Endothelial cell (in vitro differentiated cells): ENCODE measurements at regions not wholly inside any gene's neighbourhood (a gene's known extent, or its start where the extent isn't known, plus 50 kb on each side); places are given as distances from the start of the nearest gene placed in this dataset.

ENCODE experiments used
- DNase-seq: peaks from one replicate; pipeline ENCODE4 v3.0.0; 2021; ENCODE audit warnings: low spot score
- H3K27ac Mint-ChIP-seq: one replicate; pipeline ENCODE4 v1.8.0; 2021; ENCODE audit warnings: mixed read lengths, inconsistent platforms; ENCODE audit not compliant: unreplicated experiment
- H3K27me3 Mint-ChIP-seq: one replicate; pipeline ENCODE4 v1.8.0; 2021; ENCODE audit warnings: mild to moderate bottlenecking, moderate library complexity, mixed read lengths, inconsistent platforms; ENCODE audit not compliant: unreplicated experiment
- H3K36me3 Mint-ChIP-seq: one replicate; pipeline ENCODE4 v1.8.0; 2021; ENCODE audit warnings: mild to moderate bottlenecking, low read depth, mixed read lengths, inconsistent platforms; ENCODE audit not compliant: unreplicated experiment
- H3K4me1 Mint-ChIP-seq: one replicate; pipeline ENCODE4 v1.8.0; 2021; ENCODE audit warnings: mild to moderate bottlenecking, mixed read lengths, inconsistent platforms; ENCODE audit not compliant: unreplicated experiment
- H3K4me3 Mint-ChIP-seq: one replicate; pipeline ENCODE4 v1.8.0; 2021; ENCODE audit warnings: mild to moderate bottlenecking, mixed read lengths, inconsistent platforms; ENCODE audit not compliant: unreplicated experiment
- H3K9me3 Mint-ChIP-seq: one replicate; pipeline ENCODE4 v1.8.0; 2021; ENCODE audit warnings: mixed read lengths, inconsistent platforms; ENCODE audit not compliant: unreplicated experiment
- CTCF ChIP-seq: fragments of 200-600 bp; sonication (generic); IDR thresholded peaks from one replicate; pipeline ENCODE4 v1.5.0; 2021; ENCODE audit warnings: antibody characterized with exemption; ENCODE audit not compliant: unreplicated experiment

- no peaks in the 10 kb centered on the region for H3K4me1 Mint-ChIP-seq
- no peaks in the 10 kb centered on the region for H3K27me3 Mint-ChIP-seq
- no peak for DNase-seq
- no peak for TF ChIP-seq CTCF
- H3K27ac Mint-ChIP-seq, result no peak overlapping the region
- no peak overlapping the region for H3K4me3 Mint-ChIP-seq
- H3K9me3 Mint-ChIP-seq, result no peaks in the 10 kb centered on the region
- H3K36me3 Mint-ChIP-seq, result no peaks in the 10 kb centered on the region
Observed at GRCh38 chr13:34833562-34834182, 108.4 kb upstream of the NBEA start.

GRCh38 chr13:34842466-34842865 is 99.6 kb upstream of the NBEA start:
- Mint-ChIP-seq H3K9me3 (no peaks in the 10 kb centered on the region), H3K27ac (no peak overlapping the region), H3K4me3 (no peak overlapping the region), H3K36me3 (no peaks in the 10 kb centered on the region), H3K4me1 (peaks cover 2% of the 10 kb centered on the region), H3K27me3 (no peaks in the 10 kb centered on the region)
- TF ChIP-seq CTCF, result no peak
- no peak for DNase-seq

- H3K27ac Mint-ChIP-seq, result no peak overlapping the region
- H3K4me3 Mint-ChIP-seq, result no peak overlapping the region
- H3K27me3 Mint-ChIP-seq, result no peaks in the 10 kb centered on the region
- H3K36me3 Mint-ChIP-seq, result no peaks in the 10 kb centered on the region
- H3K4me1 Mint-ChIP-seq, result peaks cover 17% of the 10 kb centered on the region
- no peak for TF ChIP-seq CTCF
- DNase-seq, result no peak
- no peaks in the 10 kb centered on the region for H3K9me3 Mint-ChIP-seq
Observed at GRCh38 chr13:34847766-34848165, 94.3 kb upstream of the NBEA start.

GRCh38 chr13:34849406-34849805 is 92.7 kb upstream of the NBEA start:
- DNase-seq, result no peak
- Mint-ChIP-seq H3K4me3 (no peak overlapping the region), H3K27me3 (peaks cover under 1% of the 10 kb centered on the region), H3K27ac (no peak overlapping the region), H3K36me3 (no peaks in the 10 kb centered on the region), H3K4me1 (peaks cover 23% of the 10 kb centered on the region), H3K9me3 (no peaks in the 10 kb centered on the region)
- TF ChIP-seq CTCF, result no peak

GRCh38 chr13:34853161-34853560 is 88.9 kb upstream of the NBEA start:
- H3K27me3 Mint-ChIP-seq, result peaks cover 2% of the 10 kb centered on the region
- no peak overlapping the region for H3K27ac Mint-ChIP-seq
- no peaks in the 10 kb centered on the region for H3K36me3 Mint-ChIP-seq
- H3K9me3 Mint-ChIP-seq, result no peaks in the 10 kb centered on the region
- no peak for TF ChIP-seq CTCF
- no peak overlapping the region for H3K4me3 Mint-ChIP-seq
- peaks cover 17% of the 10 kb centered on the region for H3K4me1 Mint-ChIP-seq
- DNase-seq, result no peak
